ENCODE measurements at regions not wholly inside any gene's neighbourhood (a gene's known extent, or its start where the extent isn't known, plus 50 kb on each side); places are given as distances from the start of the nearest gene placed in this dataset.

GRCh38 chr13:110032969-110033368 lies 246.6 kb upstream of the IRS2 start:
- TF ChIP-seq CTCF (IDR thresholded peaks at IDR 0.05): no peak
- TF ChIP-seq NRF1 (IDR thresholded peaks at IDR 0.05; ENCODE audit: low read depth, low read length): no peak
- TF ChIP-seq FOXJ3 (CRISPR knock-in tag; IDR thresholded peaks at IDR 0.05): no peak
- no peak for TF ChIP-seq RCOR1 (IDR thresholded peaks at IDR 0.05; ENCODE audit: low read length)
- TF ChIP-seq EP300 (IDR thresholded peaks at IDR 0.05; ENCODE audit: borderline replicate concordance in 1 of 2, low read depth in 1 of 2, low read length in 1 of 2): no peak
